Right lobe of liver (tissue), 6 donors: ENCODE measurements at regions not wholly inside any gene's neighbourhood (a gene's known extent, or its start where the extent isn't known, plus 50 kb on each side); places are given as distances from the start of the nearest gene placed in this dataset.

Source experiments
- ATAC-seq, 4 donors: fragments of 200-7000 bp; cut with Tn5 transposase; one replicate each; pipeline ENCODE4 v1.9.1; 2020; ENCODE audit warnings: mild to moderate bottlenecking in 4 of 4, moderate library complexity in 4 of 4
- DNase-seq, 3 donors: peaks; one replicate each; pipeline ENCODE4 v3.0.0-alpha.2; 2020
- H3K27ac ChIP-seq, 3 donors: fragments of 200-600 bp; one replicate each; pipeline ENCODE4 v1.8.0; 2022
- H3K27me3 ChIP-seq, 2 donors: fragments of 200-600 bp; one replicate each; pipeline ENCODE4 v1.8.0; 2022
- H3K36me3 ChIP-seq, 4 donors: fragments of 200-600 bp; sonication (generic) in 1 of 4; one replicate each; pipeline versions ENCODE4 v1.5.1 to v1.8.0; 2017 to 2022; ENCODE audit warnings: control low read depth in 1 of 4
- H3K4me1 ChIP-seq, 4 donors: fragments of 200-600 bp; sonication (generic) in 1 of 4; one replicate each; pipeline versions ENCODE4 v1.5.1 to v1.8.0; 2017 to 2022; ENCODE audit warnings: control low read depth in 1 of 4
- H3K4me3 ChIP-seq, 3 donors: fragments of 200-600 bp; one replicate each; pipeline ENCODE4 v1.8.0; 2022
- H3K9me3 ChIP-seq, 4 donors: fragments of 200-600 bp; sonication (generic) in 1 of 4; one replicate each; pipeline versions ENCODE4 v1.5.1 to v1.8.0; 2017 to 2022; ENCODE audit warnings: control low read depth in 1 of 4
- POLR2A ChIP-seq: fragments of 450-650 bp; IDR thresholded peaks from one replicate; pipeline ENCODE4 v1.6.1; 2017; ENCODE audit warnings: antibody characterized with exemption, mild to moderate bottlenecking
- WGBS: methylation state at CpG from one replicate; pipeline ENCODE4 v1.1.6; 2018; ENCODE audit warnings: low coverage, low lambda C conversion rate; ENCODE audit not compliant: insufficient coverage; ENCODE audit errors: missing lambda C conversion rate; 5-methylcytosine and 5-hydroxymethylcytosine counted together
- intact Hi-C, 2 donors: fragments of 100-400 bp; cut with DNase I; formaldehyde crosslinking; loops; one replicate each; pipeline versions ENCODE4 v1.11.2 to v1.14.1; 2022
- TF ChIP-seq, protein P1 (sequence below), 4 donors: fragments of 200-600 bp in 3 of 4; fragments of 450-650 bp in 1 of 4; IDR thresholded peaks; one replicate each; pipeline versions ENCODE4 v1.5.1 to v1.8.0; 2016 to 2022; ENCODE audit warnings: antibody characterized with exemption in 4 of 4, mild to moderate bottlenecking in 2 of 4
- donor health status: DM: no; HTN: yes; CAD: no.
- donor health status: DM: no; HTN: no; CAD: no.
- donor health status: DM: no; HTN: no; CAD: no.
- donor health status: DM: no; HTN: yes; CAD: no.
- donor health status: DM: no; HTN: yes; CAD: no.

DNA sequence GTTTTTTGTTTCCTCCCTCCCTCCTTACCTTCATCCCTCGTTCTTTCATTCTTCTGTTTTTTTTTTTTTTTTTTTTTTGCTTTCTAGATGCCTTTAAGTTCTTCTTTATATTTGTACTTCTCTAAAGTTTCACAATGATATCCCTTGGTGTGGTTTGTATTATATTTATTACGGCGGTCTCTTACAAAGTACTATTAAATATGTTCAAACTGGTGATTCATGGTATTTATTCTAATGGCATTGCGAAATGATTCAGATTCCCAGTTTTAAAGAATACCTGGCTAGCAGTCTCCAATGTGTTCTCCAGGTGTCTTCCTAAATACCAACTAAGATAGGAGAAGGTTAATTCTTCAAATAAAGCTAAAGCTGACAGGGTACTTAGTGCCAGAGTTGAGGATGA is 690.1 kb upstream of the COX7C start:
- ATAC-seq (no peak), DNase-seq (no peak)
- no peak overlapping the region for H3K27ac ChIP-seq
- H3K36me3 ChIP-seq: no peaks in the 10 kb centered on the region
- no peaks in the 10 kb centered on the region for H3K4me1 ChIP-seq
- no peaks in the 10 kb centered on the region for H3K27me3 ChIP-seq
- WGBS: 75% methylated on average over 4 of the region's 4 CpGs
- TF ChIP-seq, protein P1, sequence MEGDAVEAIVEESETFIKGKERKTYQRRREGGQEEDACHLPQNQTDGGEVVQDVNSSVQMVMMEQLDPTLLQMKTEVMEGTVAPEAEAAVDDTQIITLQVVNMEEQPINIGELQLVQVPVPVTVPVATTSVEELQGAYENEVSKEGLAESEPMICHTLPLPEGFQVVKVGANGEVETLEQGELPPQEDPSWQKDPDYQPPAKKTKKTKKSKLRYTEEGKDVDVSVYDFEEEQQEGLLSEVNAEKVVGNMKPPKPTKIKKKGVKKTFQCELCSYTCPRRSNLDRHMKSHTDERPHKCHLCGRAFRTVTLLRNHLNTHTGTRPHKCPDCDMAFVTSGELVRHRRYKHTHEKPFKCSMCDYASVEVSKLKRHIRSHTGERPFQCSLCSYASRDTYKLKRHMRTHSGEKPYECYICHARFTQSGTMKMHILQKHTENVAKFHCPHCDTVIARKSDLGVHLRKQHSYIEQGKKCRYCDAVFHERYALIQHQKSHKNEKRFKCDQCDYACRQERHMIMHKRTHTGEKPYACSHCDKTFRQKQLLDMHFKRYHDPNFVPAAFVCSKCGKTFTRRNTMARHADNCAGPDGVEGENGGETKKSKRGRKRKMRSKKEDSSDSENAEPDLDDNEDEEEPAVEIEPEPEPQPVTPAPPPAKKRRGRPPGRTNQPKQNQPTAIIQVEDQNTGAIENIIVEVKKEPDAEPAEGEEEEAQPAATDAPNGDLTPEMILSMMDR (IDR thresholded peaks at IDR 0.05): no peak
- TF ChIP-seq POLR2A: no peak
- intact Hi-C loops: no loop called here
- H3K9me3 ChIP-seq: no peaks in the 10 kb centered on the region
- H3K4me3 ChIP-seq: no peak overlapping the region

DNA sequence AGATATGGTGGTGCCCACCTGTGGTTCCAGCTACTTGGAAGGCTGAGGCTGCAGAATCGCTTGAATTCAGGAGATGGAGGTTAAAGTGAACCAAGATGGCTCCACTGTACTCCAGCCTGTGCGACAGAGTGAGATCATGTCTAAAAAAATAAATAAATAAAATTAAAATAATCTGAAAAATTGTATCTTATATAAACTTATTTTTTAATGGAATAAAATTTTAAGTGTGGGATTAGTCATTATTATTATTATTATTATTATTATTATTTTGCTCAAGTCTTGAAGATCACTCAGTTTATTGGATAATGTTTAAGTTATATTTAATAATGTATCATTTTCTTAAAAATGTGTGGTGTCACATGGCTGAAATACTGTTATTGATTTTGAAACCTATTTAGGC is 688.0 kb upstream of the COX7C start:
- 70% methylated on average over 2 of the region's 2 CpGs for WGBS
- no peak for TF ChIP-seq POLR2A
- TF ChIP-seq, protein P1 (IDR thresholded peaks at IDR 0.05): no peak
- no peak overlapping the region for H3K27ac ChIP-seq
- no peaks in the 10 kb centered on the region for H3K27me3 ChIP-seq
- ATAC-seq (no peak), DNase-seq (no peak)
- no peaks in the 10 kb centered on the region for H3K36me3 ChIP-seq
- no peaks in the 10 kb centered on the region for H3K9me3 ChIP-seq
- no peaks in the 10 kb centered on the region for H3K4me1 ChIP-seq
- H3K4me3 ChIP-seq: no peak overlapping the region
- intact Hi-C loops: no loop called here

GRCh38 chr5:85931220-85931619 is 686.5 kb upstream of the COX7C start:
- ATAC-seq (no peak), DNase-seq (no peak)
- intact Hi-C loops: no loop called here
- H3K4me3 ChIP-seq: no peak overlapping the region
- WGBS: 56% methylated on average over 3 of the region's 3 CpGs
- no peaks in the 10 kb centered on the region for H3K4me1 ChIP-seq
- no peak overlapping the region for H3K27ac ChIP-seq
- no peaks in the 10 kb centered on the region for H3K36me3 ChIP-seq
- TF ChIP-seq POLR2A: no peak
- TF ChIP-seq, protein P1 (IDR thresholded peaks at IDR 0.05): no peak
- H3K9me3 ChIP-seq: no peaks in the 10 kb centered on the region
- no peaks in the 10 kb centered on the region for H3K27me3 ChIP-seq

- ATAC-seq: no peak
- H3K27me3 ChIP-seq: no peaks in the 10 kb centered on the region
- H3K4me1 ChIP-seq: no peaks in the 10 kb centered on the region
- H3K36me3 ChIP-seq: no peaks in the 10 kb centered on the region
- intact Hi-C loops: no loop called here
- 45% methylated on average over 3 of the region's 3 CpGs for WGBS
- H3K9me3 ChIP-seq: no peaks in the 10 kb centered on the region
- TF ChIP-seq, protein P1 (IDR thresholded peaks at IDR 0.05): no peak
- TF ChIP-seq POLR2A: no peak
- H3K27ac ChIP-seq: no peak overlapping the region
- H3K4me3 ChIP-seq: no peak overlapping the region
- no peak for DNase-seq
Observed at GRCh38 chr5:85938201-85938600, 679.5 kb upstream of the COX7C start.

DNA sequence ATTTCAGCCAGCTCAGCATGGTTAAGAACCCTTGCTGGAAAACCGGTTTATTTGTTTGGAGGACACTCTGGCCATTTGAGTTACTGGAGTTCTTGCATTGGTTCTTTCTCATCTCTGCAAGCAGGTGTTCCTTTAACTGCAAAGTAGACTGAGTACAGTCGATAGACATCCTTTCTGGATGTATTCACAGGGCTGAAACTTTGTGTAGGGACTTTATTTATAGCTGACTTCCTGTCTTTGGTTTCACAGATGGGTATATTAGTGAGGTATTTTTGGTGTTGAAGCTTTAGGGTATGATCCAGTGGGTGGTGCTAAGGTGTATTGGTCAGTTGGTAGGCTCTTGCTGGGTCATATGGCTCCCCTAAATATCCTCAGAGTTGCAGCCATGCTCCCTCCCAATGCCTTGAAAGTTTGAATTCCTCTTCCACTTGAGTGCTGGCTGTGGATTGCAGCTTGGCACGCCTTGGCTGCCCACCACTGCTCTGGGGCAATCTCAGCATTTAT is 666.0 kb upstream of the COX7C start:
- no peaks in the 10 kb centered on the region for H3K4me1 ChIP-seq
- no peaks in the 10 kb centered on the region for H3K9me3 ChIP-seq
- no peak overlapping the region for H3K4me3 ChIP-seq
- 43% methylated on average over 2 of the region's 3 CpGs for WGBS
- DNase-seq: no peak
- no peak overlapping the region for H3K27ac ChIP-seq
- intact Hi-C loops: no loop called here
- no peak for TF ChIP-seq POLR2A
- TF ChIP-seq, protein P1 (IDR thresholded peaks at IDR 0.05): no peak
- H3K36me3 ChIP-seq: no peaks in the 10 kb centered on the region
- no peak for ATAC-seq
- no peaks in the 10 kb centered on the region for H3K27me3 ChIP-seq
